GM04503 (cell line): ENCODE measurements at regions not wholly inside any gene's neighbourhood (a gene's known extent, or its start where the extent isn't known, plus 50 kb on each side); places are given as distances from the start of the nearest gene placed in this dataset.
"Not testable (repeated sequence)": the region's sequence is repeated elsewhere in the genome, so short reads cannot be mapped to it uniquely, and the experiment has no call there.

Source experiments
- DNase-seq: peaks from one replicate; pipeline ENCODE4 v3.0.0-alpha.2; 2012; ENCODE audit warnings: low read depth

- DNase-seq = no peak
Measured at GRCh38 chr2:209162129-209162528, 261.7 kb upstream of the MAP2 start.

- DNase-seq = no peak
Measured at GRCh38 chr2:209181984-209182383, 241.9 kb upstream of the MAP2 start.

- DNase-seq = not testable (repeated sequence)
Measured at GRCh38 chr2:209186886-209187285, 237.0 kb upstream of the MAP2 start.

- no peak for DNase-seq
Measured at GRCh38 chr2:209189893-209190292, 234.0 kb upstream of the MAP2 start.

GRCh38 chr2:209191139-209191538 is 232.7 kb upstream of the MAP2 start:
- DNase-seq = no peak

GRCh38 chr2:209194717-209195116 is 229.1 kb upstream of the MAP2 start:
- DNase-seq = no peak

GRCh38 chr2:209208211-209208610 is 215.6 kb upstream of the MAP2 start:
- DNase-seq = no peak

GRCh38 chr2:209209943-209210342 is 213.9 kb upstream of the MAP2 start:
- no peak for DNase-seq

- DNase-seq = no peak
Measured at GRCh38 chr2:209230560-209230959, 193.3 kb upstream of the MAP2 start.

GRCh38 chr2:209236377-209236776 is 187.5 kb upstream of the MAP2 start:
- DNase-seq = no peak

- DNase-seq = no peak
Measured at GRCh38 chr2:209238765-209239584, 184.9 kb upstream of the MAP2 start.

- DNase-seq = no peak
Measured at GRCh38 chr2:209239585-209239938, 184.3 kb upstream of the MAP2 start.

GRCh38 chr2:209240204-209240603 is 183.6 kb upstream of the MAP2 start:
- DNase-seq = no peak

GRCh38 chr2:209253544-209253943 is 170.3 kb upstream of the MAP2 start:
- no peak for DNase-seq

- DNase-seq = no peak
Measured at GRCh38 chr2:209259767-209260166, 164.1 kb upstream of the MAP2 start.

- no peak for DNase-seq
Measured at GRCh38 chr2:209260281-209260680, 163.6 kb upstream of the MAP2 start.

- not testable (repeated sequence) for DNase-seq
Measured at GRCh38 chr2:209261366-209262053, 162.3 kb upstream of the MAP2 start.

GRCh38 chr2:209269024-209269423 is 154.8 kb upstream of the MAP2 start:
- DNase-seq = no peak

GRCh38 chr2:209276000-209276399 is 147.8 kb upstream of the MAP2 start:
- no peak for DNase-seq

- DNase-seq = no peak
Measured at GRCh38 chr2:209277444-209277843, 146.4 kb upstream of the MAP2 start.

- no peak for DNase-seq
Measured at GRCh38 chr2:209298601-209299000, 125.2 kb upstream of the MAP2 start.

GRCh38 chr2:209299478-209299877 is 124.4 kb upstream of the MAP2 start:
- DNase-seq = not testable (repeated sequence)

GRCh38 chr2:209300766-209301165 is 123.1 kb upstream of the MAP2 start:
- DNase-seq = not testable (repeated sequence)

GRCh38 chr2:209305026-209305425 is 118.8 kb upstream of the MAP2 start:
- no peak for DNase-seq
